HEK293T (cell line): ENCODE measurements at regions not wholly inside any gene's neighbourhood (a gene's known extent, or its start where the extent isn't known, plus 50 kb on each side); places are given as distances from the start of the nearest gene placed in this dataset.

Experiments used
- CTCF ChIA-PET: fragments of 350-600 bp; formaldehyde crosslinking; extraction: SDS; loops from one replicate; lab custom pipeline; 2021; ENCODE audit warnings: antibody characterized with exemption, inconsistent platforms; lab: Yijun Ruan, JAX
- POLR2A ChIA-PET: fragments of 350-600 bp; formaldehyde crosslinking; extraction: SDS; loops from one replicate; lab custom pipeline; 2020; ENCODE audit warnings: antibody characterized with exemption, inconsistent platforms; lab: Yijun Ruan, JAX
- DNase-seq: peaks from one replicate; pipeline ENCODE4 v3.0.0; 2012; ENCODE audit warnings: mixed read lengths; ENCODE audit errors: extremely low spot score
- ARNT ChIP-seq: fragments of 450-650 bp; IDR thresholded peaks from 2 replicates; pipeline ENCODE4 v1.6.1; 2017; ENCODE audit warnings: mild to moderate bottlenecking
- BHLHE40 ChIP-seq: fragments of 450-650 bp; IDR thresholded peaks from 2 replicates; pipeline ENCODE4 v1.6.1; 2016; ENCODE audit warnings: mild to moderate bottlenecking, moderate library complexity, borderline replicate concordance
- CTBP1 ChIP-seq: fragments of 450-650 bp; IDR thresholded peaks from 2 replicates; pipeline ENCODE4 v1.6.1; 2016; ENCODE audit warnings: borderline replicate concordance
- ELF4 ChIP-seq: fragments of 450-650 bp; IDR thresholded peaks from 2 replicates; pipeline ENCODE4 v1.6.1; 2017; ENCODE audit warnings: antibody characterized with exemption
- FOXA1 ChIP-seq: fragments of 450-650 bp; IDR thresholded peaks from 2 replicates; pipeline ENCODE4 v1.6.1; 2016; ENCODE audit warnings: mild to moderate bottlenecking
- FOXK2 ChIP-seq: fragments of 450-650 bp; IDR thresholded peaks from 2 replicates; pipeline ENCODE4 v1.6.1; 2016; ENCODE audit warnings: mild to moderate bottlenecking
- FOXM1 ChIP-seq: fragments of 450-650 bp; IDR thresholded peaks from 2 replicates; pipeline ENCODE4 v1.6.1; 2017; ENCODE audit warnings: mild to moderate bottlenecking, borderline replicate concordance
- HDGF ChIP-seq: fragments of 450-650 bp; IDR thresholded peaks from 2 replicates; pipeline ENCODE4 v1.6.1; 2017; ENCODE audit warnings: antibody characterized with exemption, borderline replicate concordance
- L3MBTL2 ChIP-seq: fragments of 450-650 bp; conservative IDR thresholded peaks from 2 replicates; pipeline ENCODE4 v1.6.1; 2016; ENCODE audit warnings: mild to moderate bottlenecking
- LEF1 ChIP-seq: fragments of 450-650 bp; IDR thresholded peaks from 2 replicates; pipeline ENCODE4 v1.6.1; 2017; ENCODE audit warnings: mild to moderate bottlenecking, borderline replicate concordance
- NFRKB ChIP-seq: fragments of 450-650 bp; IDR thresholded peaks from 2 replicates; pipeline ENCODE4 v1.6.1; 2016; ENCODE audit warnings: mild to moderate bottlenecking, moderate library complexity
- PKNOX1 ChIP-seq: fragments of 450-650 bp; IDR thresholded peaks from 2 replicates; pipeline ENCODE4 v1.6.1; 2016
- SP1 ChIP-seq: fragments of 450-650 bp; IDR thresholded peaks from 2 replicates; pipeline ENCODE4 v1.6.1; 2017
- SUZ12 ChIP-seq: fragments of 450-650 bp; IDR thresholded peaks from 2 replicates; pipeline ENCODE4 v1.6.1; 2016; ENCODE audit warnings: mild to moderate bottlenecking
- TARDBP ChIP-seq: fragments of 450-650 bp; IDR thresholded peaks from 2 replicates; pipeline ENCODE4 v1.6.1; 2016
- ZNF384 ChIP-seq: fragments of 450-650 bp; IDR thresholded peaks from 2 replicates; pipeline ENCODE4 v1.6.1; 2016

DNA sequence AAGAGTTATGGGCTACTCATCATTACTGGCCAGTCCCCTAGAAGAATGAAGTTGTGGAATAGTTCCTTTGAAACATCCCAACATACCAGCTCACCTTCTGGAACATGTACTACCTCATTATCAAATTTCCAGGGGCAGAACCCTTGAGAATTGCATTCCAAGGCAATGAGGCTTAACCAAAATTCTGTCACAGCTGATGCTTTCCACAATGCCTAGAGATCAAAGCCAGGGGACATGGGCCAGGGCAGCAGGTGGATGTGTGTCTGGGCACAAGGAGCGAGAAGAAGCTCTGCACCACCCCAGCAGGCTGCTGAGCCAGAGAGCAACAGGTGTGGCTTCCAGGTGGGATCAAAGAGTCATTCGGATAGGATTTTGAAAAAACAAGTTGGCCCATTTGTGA, 362.1 kb downstream of the EFNB2 start:
- POLR2A ChIA-PET, result no interaction called here
- CTCF ChIA-PET, result no interaction called here
- TF ChIP-seq CTBP1 (no peak), FOXA1 (no peak), SP1 (no peak)
- no peak for DNase-seq

GRCh38 chr13:106172176-106172905, 363.1 kb downstream of the EFNB2 start:
- TF ChIP-seq HDGF (no peak), FOXK2 (no peak), PKNOX1 (no peak), ARNT (no peak), BHLHE40 (no peak), SP1 (no peak), SUZ12 (no peak), FOXM1 (no peak), ELF4 (no peak), L3MBTL2 (no peak), ZNF384 (no peak), FOXA1 (no peak), CTBP1 (no peak)
- CTCF ChIA-PET, result no interaction called here
- DNase-seq, result no peak
- POLR2A ChIA-PET, result no interaction called here

DNA sequence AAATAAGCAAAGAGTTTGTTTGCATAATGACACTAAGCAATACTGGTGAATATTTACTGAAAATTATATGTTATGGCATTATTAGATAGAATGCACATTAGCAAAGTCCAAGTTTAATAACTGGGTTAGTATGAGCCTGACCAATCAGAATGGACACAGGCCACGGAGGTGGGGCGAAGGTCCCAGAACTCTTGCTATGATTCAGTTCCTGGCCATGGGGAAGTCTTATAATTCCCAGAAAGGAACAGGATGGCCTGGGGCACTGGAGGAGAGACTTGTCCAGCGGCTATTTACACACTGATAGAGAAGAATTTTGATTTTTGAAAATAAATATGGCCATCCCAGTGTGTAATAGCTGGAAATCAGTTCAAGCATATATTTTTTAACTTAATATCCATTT, 372.0 kb downstream of the EFNB2 start:
- CTCF ChIA-PET, result no interaction called here
- TF ChIP-seq ZNF384, result no peak
- TF ChIP-seq ELF4, result no peak
- TF ChIP-seq FOXK2, result no peak
- no peak for TF ChIP-seq NFRKB
- no peak for TF ChIP-seq LEF1
- TF ChIP-seq SP1, result no peak
- TF ChIP-seq PKNOX1, result no peak
- no peak for TF ChIP-seq FOXM1
- no peak for TF ChIP-seq ARNT
- TF ChIP-seq SUZ12, result no peak
- no peak for TF ChIP-seq CTBP1

GRCh38 chr13:106161146-106161545, 374.3 kb downstream of the EFNB2 start:
- POLR2A ChIA-PET, result no interaction called here
- no peak for DNase-seq
- CTCF ChIA-PET, result no interaction called here
- no peak for TF ChIP-seq ZNF384
- TF ChIP-seq FOXM1, result no peak
- no peak for TF ChIP-seq SUZ12
- TF ChIP-seq BHLHE40, result no peak
- no peak for TF ChIP-seq TARDBP
- no peak for TF ChIP-seq FOXA1
- no peak for TF ChIP-seq SP1
- TF ChIP-seq CTBP1, result no peak
- no peak for TF ChIP-seq PKNOX1
- TF ChIP-seq ELF4, result no peak
- no peak for TF ChIP-seq LEF1
- TF ChIP-seq L3MBTL2, result no peak
- no peak for TF ChIP-seq NFRKB
- no peak for TF ChIP-seq HDGF
- no peak for TF ChIP-seq FOXK2

More for the DNA sequence above, 372.0 kb downstream of the EFNB2 start:
- no peak for DNase-seq
- POLR2A ChIA-PET, result no interaction called here

GRCh38 chr13:106159295-106160195, 375.9 kb downstream of the EFNB2 start:
- CTCF ChIA-PET, result interaction anchor here (0.6 kb wide), 1 partner anchor 377 kb away, joined by 3 read pairs; no protein-coding TSS in a partner anchor
- POLR2A ChIA-PET, result no interaction called here
- DNase-seq, result no peak
- TF ChIP-seq FOXA1 (no peak), FOXK2 (no peak)

GRCh38 chr13:106156468-106156867, 379.0 kb downstream of the EFNB2 start:
- ChIA-PET POLR2A (no interaction called here), CTCF (no interaction called here)
- DNase-seq, result no peak
- TF ChIP-seq ZNF384 (no peak), HDGF (no peak), LEF1 (no peak), ELF4 (no peak), SP1 (no peak), L3MBTL2 (no peak), FOXA1 (no peak), NFRKB (no peak), TARDBP (no peak), SUZ12 (no peak), BHLHE40 (no peak), ARNT (no peak), PKNOX1 (no peak), FOXK2 (no peak), CTBP1 (no peak), FOXM1 (no peak)
